ENCODE measurements at regions not wholly inside any gene's neighbourhood (a gene's known extent, or its start where the extent isn't known, plus 50 kb on each side); places are given as distances from the start of the nearest gene placed in this dataset.

- no peaks in the 10 kb centered on the region for H3K27me3 ChIP-seq (ENCODE audit: control insufficient read depth, insufficient read depth, low read length)
- POLR2A ChIA-PET, result no interaction called here
- CTCF ChIA-PET, result no interaction called here
- H3K27ac ChIP-seq (ENCODE audit: low read depth, low read length), result no peak overlapping the region
- no peak for DNase-seq (ENCODE audit: low read depth, low spot score)
- no peak overlapping the region for H3K4me3 ChIP-seq (ENCODE audit: low read depth, low read length)
- TF ChIP-seq CTCF (IDR thresholded peaks at IDR 0.05; ENCODE audit: low read depth, low read length), result no peak
- no peaks in the 10 kb centered on the region for H3K9me3 ChIP-seq (ENCODE audit: control insufficient read depth, insufficient read depth, low read length)
Measured at GRCh38 chr10:55183993-55184392, 383.0 kb upstream of the PCDH15 start.

- no peak for DNase-seq (ENCODE audit: low read depth, low spot score)
- POLR2A ChIA-PET, result no interaction called here
- H3K27me3 ChIP-seq (ENCODE audit: control insufficient read depth, insufficient read depth, low read length), result no peaks in the 10 kb centered on the region
- no peak for TF ChIP-seq CTCF (IDR thresholded peaks at IDR 0.05; ENCODE audit: low read depth, low read length)
- H3K4me3 ChIP-seq (ENCODE audit: low read depth, low read length), result no peak overlapping the region
- no peak overlapping the region for H3K27ac ChIP-seq (ENCODE audit: low read depth, low read length)
- H3K9me3 ChIP-seq (ENCODE audit: control insufficient read depth, insufficient read depth, low read length), result no peaks in the 10 kb centered on the region
- CTCF ChIA-PET, result no interaction called here
Measured at GRCh38 chr10:55180357-55180756, 379.3 kb upstream of the PCDH15 start.

- no peak for DNase-seq (ENCODE audit: low read depth, low spot score)
- CTCF ChIA-PET, result no interaction called here
- no peak overlapping the region for H3K27ac ChIP-seq (ENCODE audit: low read depth, low read length)
- H3K4me3 ChIP-seq (ENCODE audit: low read depth, low read length), result no peak overlapping the region
- H3K9me3 ChIP-seq (ENCODE audit: control insufficient read depth, insufficient read depth, low read length), result no peaks in the 10 kb centered on the region
- POLR2A ChIA-PET, result no interaction called here
- no peak for TF ChIP-seq CTCF (IDR thresholded peaks at IDR 0.05; ENCODE audit: low read depth, low read length)
- H3K27me3 ChIP-seq (ENCODE audit: control insufficient read depth, insufficient read depth, low read length), result no peaks in the 10 kb centered on the region
Measured at GRCh38 chr10:55174419-55174818, 373.4 kb upstream of the PCDH15 start.

- no peak for TF ChIP-seq CTCF (IDR thresholded peaks at IDR 0.05; ENCODE audit: low read depth, low read length)
- no peaks in the 10 kb centered on the region for H3K9me3 ChIP-seq (ENCODE audit: control insufficient read depth, insufficient read depth, low read length)
- H3K27ac ChIP-seq (ENCODE audit: low read depth, low read length), result no peak overlapping the region
- ChIA-PET POLR2A (no interaction called here), CTCF (no interaction called here)
- H3K27me3 ChIP-seq (ENCODE audit: control insufficient read depth, insufficient read depth, low read length), result no peaks in the 10 kb centered on the region
- DNase-seq (ENCODE audit: low read depth, low spot score), result no peak
- H3K4me3 ChIP-seq (ENCODE audit: low read depth, low read length), result no peak overlapping the region
Measured at GRCh38 chr10:55169493-55169892, 368.5 kb upstream of the PCDH15 start.

GRCh38 chr10:55168343-55168742 is 367.3 kb upstream of the PCDH15 start:
- POLR2A ChIA-PET, result no interaction called here
- no peak for TF ChIP-seq CTCF (IDR thresholded peaks at IDR 0.05; ENCODE audit: low read depth, low read length)
- H3K9me3 ChIP-seq (ENCODE audit: control insufficient read depth, insufficient read depth, low read length), result no peaks in the 10 kb centered on the region
- no peak overlapping the region for H3K27ac ChIP-seq (ENCODE audit: low read depth, low read length)
- no peak for DNase-seq (ENCODE audit: low read depth, low spot score)
- no peak overlapping the region for H3K4me3 ChIP-seq (ENCODE audit: low read depth, low read length)
- no peaks in the 10 kb centered on the region for H3K27me3 ChIP-seq (ENCODE audit: control insufficient read depth, insufficient read depth, low read length)
- CTCF ChIA-PET, result no interaction called here
